GM23338 (cell line): ENCODE measurements at regions not wholly inside any gene's neighbourhood (a gene's known extent, or its start where the extent isn't known, plus 50 kb on each side); places are given as distances from the start of the nearest gene placed in this dataset.

Experiments
- EZH2 ChIP-seq: fragments of 200-600 bp; sonication (generic); IDR thresholded peaks from one replicate; pipeline ENCODE4 v1.8.0; 2017; ENCODE audit warnings: antibody characterized with exemption, mild to moderate bottlenecking, low read depth; ENCODE audit not compliant: unreplicated experiment
- TF ChIP-seq, protein P1 (sequence below): fragments of 250-450 bp; sonication (Bioruptor Pico); IDR thresholded peaks from 2 replicates; pipeline ENCODE4 v1.5.0; 2020; ENCODE audit warnings: mild to moderate bottlenecking, moderate library complexity
- TF ChIP-seq, protein P2 (sequence below), 2 experiments: fragments of 200-600 bp in 1 of 2; sonication (generic) in 1 of 2; conservative IDR thresholded peaks; 2 replicates each; pipeline versions ENCODE4 v1.5.1 to v1.6.1; 2016 to 2017; ENCODE audit warnings: antibody characterized with exemption in 2 of 2, low read depth in 2 of 2, mild to moderate bottlenecking in 2 of 2, moderate library complexity in 1 of 2

DNA sequence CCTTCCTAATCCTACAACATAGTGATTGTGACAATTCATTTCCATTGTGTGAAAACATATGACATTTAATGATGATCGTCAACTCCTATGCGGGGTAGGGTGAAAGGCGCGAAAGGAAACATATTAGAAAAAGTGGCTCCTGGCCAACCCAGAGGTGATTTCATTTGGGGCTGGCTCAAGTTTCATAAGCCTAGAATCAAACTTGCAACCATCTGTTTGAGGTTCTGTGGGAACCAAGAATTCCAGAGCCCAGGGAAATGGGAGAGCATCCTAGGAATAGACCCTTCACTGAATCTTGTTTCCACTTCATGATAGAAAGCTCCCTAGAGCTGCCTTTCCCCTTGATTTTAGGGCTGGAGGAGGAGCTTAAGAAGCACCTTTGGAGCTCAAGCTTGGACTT is 101.3 kb upstream of the EGFL6 start:
- TF ChIP-seq, protein P1, sequence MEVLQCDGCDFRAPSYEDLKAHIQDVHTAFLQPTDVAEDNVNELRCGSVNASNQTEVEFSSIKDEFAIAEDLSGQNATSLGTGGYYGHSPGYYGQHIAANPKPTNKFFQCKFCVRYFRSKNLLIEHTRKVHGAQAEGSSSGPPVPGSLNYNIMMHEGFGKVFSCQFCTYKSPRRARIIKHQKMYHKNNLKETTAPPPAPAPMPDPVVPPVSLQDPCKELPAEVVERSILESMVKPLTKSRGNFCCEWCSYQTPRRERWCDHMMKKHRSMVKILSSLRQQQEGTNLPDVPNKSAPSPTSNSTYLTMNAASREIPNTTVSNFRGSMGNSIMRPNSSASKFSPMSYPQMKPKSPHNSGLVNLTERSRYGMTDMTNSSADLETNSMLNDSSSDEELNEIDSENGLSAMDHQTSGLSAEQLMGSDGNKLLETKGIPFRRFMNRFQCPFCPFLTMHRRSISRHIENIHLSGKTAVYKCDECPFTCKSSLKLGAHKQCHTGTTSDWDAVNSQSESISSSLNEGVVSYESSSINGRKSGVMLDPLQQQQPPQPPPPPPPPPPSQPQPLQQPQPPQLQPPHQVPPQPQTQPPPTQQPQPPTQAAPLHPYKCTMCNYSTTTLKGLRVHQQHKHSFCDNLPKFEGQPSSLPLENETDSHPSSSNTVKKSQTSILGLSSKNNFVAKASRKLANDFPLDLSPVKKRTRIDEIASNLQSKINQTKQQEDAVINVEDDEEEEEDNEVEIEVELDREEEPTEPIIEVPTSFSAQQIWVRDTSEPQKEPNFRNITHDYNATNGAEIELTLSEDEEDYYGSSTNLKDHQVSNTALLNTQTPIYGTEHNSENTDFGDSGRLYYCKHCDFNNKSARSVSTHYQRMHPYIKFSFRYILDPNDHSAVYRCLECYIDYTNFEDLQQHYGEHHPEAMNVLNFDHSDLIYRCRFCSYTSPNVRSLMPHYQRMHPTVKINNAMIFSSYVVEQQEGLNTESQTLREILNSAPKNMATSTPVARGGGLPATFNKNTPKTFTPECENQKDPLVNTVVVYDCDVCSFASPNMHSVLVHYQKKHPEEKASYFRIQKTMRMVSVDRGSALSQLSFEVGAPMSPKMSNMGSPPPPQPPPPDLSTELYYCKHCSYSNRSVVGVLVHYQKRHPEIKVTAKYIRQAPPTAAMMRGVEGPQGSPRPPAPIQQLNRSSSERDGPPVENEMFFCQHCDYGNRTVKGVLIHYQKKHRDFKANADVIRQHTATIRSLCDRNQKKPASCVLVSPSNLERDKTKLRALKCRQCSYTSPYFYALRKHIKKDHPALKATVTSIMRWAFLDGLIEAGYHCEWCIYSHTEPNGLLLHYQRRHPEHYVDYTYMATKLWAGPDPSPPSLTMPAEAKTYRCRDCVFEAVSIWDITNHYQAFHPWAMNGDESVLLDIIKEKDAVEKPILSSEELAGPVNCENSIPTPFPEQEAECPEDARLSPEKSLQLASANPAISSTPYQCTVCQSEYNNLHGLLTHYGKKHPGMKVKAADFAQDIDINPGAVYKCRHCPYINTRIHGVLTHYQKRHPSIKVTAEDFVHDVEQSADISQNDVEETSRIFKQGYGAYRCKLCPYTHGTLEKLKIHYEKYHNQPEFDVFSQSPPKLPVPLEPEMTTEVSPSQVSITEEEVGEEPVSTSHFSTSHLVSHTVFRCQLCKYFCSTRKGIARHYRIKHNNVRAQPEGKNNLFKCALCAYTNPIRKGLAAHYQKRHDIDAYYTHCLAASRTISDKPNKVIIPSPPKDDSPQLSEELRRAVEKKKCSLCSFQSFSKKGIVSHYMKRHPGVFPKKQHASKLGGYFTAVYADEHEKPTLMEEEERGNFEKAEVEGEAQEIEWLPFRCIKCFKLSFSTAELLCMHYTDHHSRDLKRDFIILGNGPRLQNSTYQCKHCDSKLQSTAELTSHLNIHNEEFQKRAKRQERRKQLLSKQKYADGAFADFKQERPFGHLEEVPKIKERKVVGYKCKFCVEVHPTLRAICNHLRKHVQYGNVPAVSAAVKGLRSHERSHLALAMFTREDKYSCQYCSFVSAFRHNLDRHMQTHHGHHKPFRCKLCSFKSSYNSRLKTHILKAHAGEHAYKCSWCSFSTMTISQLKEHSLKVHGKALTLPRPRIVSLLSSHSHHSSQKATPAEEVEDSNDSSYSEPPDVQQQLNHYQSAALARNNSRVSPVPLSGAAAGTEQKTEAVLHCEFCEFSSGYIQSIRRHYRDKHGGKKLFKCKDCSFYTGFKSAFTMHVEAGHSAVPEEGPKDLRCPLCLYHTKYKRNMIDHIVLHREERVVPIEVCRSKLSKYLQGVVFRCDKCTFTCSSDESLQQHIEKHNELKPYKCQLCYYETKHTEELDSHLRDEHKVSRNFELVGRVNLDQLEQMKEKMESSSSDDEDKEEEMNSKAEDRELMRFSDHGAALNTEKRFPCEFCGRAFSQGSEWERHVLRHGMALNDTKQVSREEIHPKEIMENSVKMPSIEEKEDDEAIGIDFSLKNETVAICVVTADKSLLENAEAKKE (CRISPR knock-in tag) = no peak
- TF ChIP-seq, protein P2, sequence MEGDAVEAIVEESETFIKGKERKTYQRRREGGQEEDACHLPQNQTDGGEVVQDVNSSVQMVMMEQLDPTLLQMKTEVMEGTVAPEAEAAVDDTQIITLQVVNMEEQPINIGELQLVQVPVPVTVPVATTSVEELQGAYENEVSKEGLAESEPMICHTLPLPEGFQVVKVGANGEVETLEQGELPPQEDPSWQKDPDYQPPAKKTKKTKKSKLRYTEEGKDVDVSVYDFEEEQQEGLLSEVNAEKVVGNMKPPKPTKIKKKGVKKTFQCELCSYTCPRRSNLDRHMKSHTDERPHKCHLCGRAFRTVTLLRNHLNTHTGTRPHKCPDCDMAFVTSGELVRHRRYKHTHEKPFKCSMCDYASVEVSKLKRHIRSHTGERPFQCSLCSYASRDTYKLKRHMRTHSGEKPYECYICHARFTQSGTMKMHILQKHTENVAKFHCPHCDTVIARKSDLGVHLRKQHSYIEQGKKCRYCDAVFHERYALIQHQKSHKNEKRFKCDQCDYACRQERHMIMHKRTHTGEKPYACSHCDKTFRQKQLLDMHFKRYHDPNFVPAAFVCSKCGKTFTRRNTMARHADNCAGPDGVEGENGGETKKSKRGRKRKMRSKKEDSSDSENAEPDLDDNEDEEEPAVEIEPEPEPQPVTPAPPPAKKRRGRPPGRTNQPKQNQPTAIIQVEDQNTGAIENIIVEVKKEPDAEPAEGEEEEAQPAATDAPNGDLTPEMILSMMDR (conservative IDR thresholded peaks at IDR 0.05; ENCODE audit: low read depth in 2 of 2) = no peak
- TF ChIP-seq EZH2 = no peak
